ENCODE measurements at regions not wholly inside any gene's neighbourhood (a gene's known extent, or its start where the extent isn't known, plus 50 kb on each side); places are given as distances from the start of the nearest gene placed in this dataset.

DNA sequence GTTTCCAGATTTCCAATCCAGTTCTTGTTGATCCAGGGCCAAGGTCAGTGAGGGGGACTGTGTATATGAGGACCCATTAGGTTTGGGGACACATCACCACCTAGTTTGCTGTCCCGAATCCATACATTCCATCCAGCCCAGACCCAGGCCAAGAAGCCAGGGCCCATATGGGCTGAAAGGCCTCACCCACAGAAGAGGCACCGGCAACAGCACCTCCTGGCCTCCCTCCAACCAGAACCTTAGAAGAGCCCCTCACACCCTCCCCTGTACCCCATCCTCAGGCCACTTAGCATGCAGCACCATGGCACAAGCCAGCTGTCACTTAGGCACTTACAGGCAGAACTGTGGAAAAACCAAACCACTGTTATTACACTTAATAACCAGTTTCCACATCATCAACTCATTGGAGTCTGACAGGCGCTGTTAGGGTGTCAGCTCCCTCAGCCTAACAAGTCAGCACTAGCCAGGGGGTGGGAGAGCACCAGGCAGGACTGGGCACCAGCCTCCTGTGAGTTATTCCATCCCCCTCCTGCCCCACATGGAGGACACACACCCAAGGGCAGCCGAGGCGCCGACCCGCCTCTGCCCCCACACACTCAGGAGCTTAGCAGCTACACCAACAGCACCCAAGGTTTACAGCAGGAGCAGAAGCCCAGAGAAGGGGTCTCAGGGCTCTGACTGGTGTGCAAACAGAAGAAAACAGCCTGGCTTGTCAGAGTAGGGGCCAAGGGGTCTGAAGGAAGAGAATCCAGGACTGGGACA is 132.0 kb downstream of the BUD13 start:
- no peak for TF ChIP-seq CREB1 (IDR thresholded peaks at IDR 0.05; ENCODE audit: low read depth)
- no peak for TF ChIP-seq EGR1 (IDR thresholded peaks at IDR 0.05)
- TF ChIP-seq, protein P1, sequence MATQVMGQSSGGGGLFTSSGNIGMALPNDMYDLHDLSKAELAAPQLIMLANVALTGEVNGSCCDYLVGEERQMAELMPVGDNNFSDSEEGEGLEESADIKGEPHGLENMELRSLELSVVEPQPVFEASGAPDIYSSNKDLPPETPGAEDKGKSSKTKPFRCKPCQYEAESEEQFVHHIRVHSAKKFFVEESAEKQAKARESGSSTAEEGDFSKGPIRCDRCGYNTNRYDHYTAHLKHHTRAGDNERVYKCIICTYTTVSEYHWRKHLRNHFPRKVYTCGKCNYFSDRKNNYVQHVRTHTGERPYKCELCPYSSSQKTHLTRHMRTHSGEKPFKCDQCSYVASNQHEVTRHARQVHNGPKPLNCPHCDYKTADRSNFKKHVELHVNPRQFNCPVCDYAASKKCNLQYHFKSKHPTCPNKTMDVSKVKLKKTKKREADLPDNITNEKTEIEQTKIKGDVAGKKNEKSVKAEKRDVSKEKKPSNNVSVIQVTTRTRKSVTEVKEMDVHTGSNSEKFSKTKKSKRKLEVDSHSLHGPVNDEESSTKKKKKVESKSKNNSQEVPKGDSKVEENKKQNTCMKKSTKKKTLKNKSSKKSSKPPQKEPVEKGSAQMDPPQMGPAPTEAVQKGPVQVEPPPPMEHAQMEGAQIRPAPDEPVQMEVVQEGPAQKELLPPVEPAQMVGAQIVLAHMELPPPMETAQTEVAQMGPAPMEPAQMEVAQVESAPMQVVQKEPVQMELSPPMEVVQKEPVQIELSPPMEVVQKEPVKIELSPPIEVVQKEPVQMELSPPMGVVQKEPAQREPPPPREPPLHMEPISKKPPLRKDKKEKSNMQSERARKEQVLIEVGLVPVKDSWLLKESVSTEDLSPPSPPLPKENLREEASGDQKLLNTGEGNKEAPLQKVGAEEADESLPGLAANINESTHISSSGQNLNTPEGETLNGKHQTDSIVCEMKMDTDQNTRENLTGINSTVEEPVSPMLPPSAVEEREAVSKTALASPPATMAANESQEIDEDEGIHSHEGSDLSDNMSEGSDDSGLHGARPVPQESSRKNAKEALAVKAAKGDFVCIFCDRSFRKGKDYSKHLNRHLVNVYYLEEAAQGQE (IDR thresholded peaks at IDR 0.05; ENCODE audit: low read depth) = no peak
- TF ChIP-seq, protein P2, sequence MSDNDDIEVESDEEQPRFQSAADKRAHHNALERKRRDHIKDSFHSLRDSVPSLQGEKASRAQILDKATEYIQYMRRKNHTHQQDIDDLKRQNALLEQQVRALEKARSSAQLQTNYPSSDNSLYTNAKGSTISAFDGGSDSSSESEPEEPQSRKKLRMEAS (IDR thresholded peaks at IDR 0.05) = no peak
- TF ChIP-seq, protein P3, sequence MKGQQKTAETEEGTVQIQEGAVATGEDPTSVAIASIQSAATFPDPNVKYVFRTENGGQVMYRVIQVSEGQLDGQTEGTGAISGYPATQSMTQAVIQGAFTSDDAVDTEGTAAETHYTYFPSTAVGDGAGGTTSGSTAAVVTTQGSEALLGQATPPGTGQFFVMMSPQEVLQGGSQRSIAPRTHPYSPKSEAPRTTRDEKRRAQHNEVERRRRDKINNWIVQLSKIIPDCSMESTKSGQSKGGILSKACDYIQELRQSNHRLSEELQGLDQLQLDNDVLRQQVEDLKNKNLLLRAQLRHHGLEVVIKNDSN (IDR thresholded peaks at IDR 0.05) = no peak
- no peak for TF ChIP-seq FOXM1 (IDR thresholded peaks at IDR 0.05; ENCODE audit: borderline replicate concordance, low read depth)

DNA sequence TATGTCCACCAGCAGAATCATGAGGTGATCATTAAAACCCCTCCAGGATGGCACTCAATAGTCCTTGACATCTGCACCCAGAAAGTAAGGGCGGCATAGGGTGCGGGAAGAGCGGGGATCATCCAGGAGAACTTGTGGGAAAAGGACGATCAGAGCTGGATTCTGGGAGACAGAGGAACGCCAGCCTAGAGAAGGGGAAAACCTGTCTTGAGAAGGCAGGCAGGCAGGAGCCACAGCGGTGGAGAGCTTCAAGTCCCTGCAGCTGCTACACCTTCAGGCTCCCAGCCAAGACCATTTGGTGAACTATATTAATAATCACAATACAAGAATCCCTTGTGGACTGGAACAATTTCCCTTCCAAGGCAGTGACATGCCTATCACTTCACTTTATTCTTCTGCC is 134.3 kb downstream of the BUD13 start:
- TF ChIP-seq TEAD4 (IDR thresholded peaks at IDR 0.05) (no peak), FOXM1 (IDR thresholded peaks at IDR 0.05; ENCODE audit: borderline replicate concordance, low read depth) (no peak), EGR1 (IDR thresholded peaks at IDR 0.05) (no peak), TAF1 (IDR thresholded peaks at IDR 0.05; ENCODE audit: low read depth) (no peak), CREB1 (IDR thresholded peaks at IDR 0.05; ENCODE audit: low read depth) (no peak), EP300 (IDR thresholded peaks at IDR 0.05; ENCODE audit: borderline replicate concordance) (no peak), TCF12 (IDR thresholded peaks at IDR 0.05; ENCODE audit: low read depth) (no peak), YY1 (IDR thresholded peaks at IDR 0.05; ENCODE audit: low read depth) (no peak), RAD21 (IDR thresholded peaks at IDR 0.05; ENCODE audit: low read depth) (no peak), NFIC (IDR thresholded peaks at IDR 0.05) (no peak), ZBTB7A (IDR thresholded peaks at IDR 0.05; ENCODE audit: low read depth) (no peak)
- TF ChIP-seq, protein P1 (IDR thresholded peaks at IDR 0.05; ENCODE audit: low read depth) = no peak
- TF ChIP-seq, protein P3 (IDR thresholded peaks at IDR 0.05) = no peak
- TF ChIP-seq, protein P2 (IDR thresholded peaks at IDR 0.05) = no peak

DNA sequence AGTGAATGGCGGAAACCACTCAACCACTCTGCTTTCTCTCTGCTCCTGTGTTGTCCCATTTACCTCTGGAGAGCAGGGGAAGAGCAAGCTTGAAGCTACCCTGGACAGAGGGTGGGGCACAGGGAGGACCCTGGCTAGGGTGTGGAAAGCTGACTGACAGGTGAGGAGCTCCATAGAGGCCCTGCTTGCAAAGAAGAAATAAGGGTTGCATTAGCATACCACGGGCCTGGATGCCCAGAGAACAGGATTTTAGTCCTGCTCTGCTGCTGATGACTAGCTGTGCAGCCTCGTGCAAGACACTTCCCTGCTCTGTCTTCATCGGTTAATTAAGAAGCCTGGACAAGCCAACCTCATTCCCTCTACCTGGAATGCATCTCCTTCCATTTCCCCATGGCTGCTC is 135.0 kb downstream of the BUD13 start:
- TF ChIP-seq TEAD4 (IDR thresholded peaks at IDR 0.05) = no peak
- TF ChIP-seq, protein P3 (IDR thresholded peaks at IDR 0.05) = no peak

DNA sequence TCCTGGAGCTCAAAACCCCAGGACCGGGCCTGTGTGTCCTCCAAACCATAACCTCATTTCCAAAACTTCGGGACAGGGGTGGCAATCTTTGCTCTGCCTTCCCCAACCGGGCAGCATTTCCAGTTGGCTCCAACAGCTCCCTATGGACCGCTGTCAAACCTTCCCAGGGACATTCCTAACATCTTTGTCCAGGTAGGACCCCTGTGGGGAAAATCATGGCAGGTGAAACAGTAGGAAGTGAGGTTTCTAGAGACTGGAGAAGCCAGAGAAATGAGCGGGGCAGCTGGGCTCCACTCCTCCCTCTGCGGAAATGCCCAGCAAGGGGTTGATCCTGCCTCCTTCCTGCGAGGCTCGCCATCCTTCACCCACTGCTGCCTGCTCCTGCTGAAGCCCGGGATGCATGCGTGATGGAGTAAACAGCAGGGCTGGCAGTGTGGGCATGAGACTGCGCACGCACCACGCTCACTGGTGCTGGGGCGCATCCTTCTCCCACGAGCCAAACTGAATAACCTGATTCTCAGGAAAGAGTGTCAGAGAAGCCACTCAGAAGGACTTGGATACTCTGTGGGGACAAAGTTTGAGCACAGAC is 136.4 kb downstream of the BUD13 start:
- TF ChIP-seq FOXM1 (IDR thresholded peaks at IDR 0.05; ENCODE audit: borderline replicate concordance, low read depth) = no peak
- TF ChIP-seq RAD21 (IDR thresholded peaks at IDR 0.05; ENCODE audit: low read depth) = no peak
- TF ChIP-seq, protein P3 (IDR thresholded peaks at IDR 0.05) = no peak
- TF ChIP-seq NFIC (IDR thresholded peaks at IDR 0.05) = no peak
- no peak for TF ChIP-seq TCF12 (IDR thresholded peaks at IDR 0.05; ENCODE audit: low read depth)
- TF ChIP-seq TEAD4 (IDR thresholded peaks at IDR 0.05) = no peak
- TF ChIP-seq TAF1 (IDR thresholded peaks at IDR 0.05; ENCODE audit: low read depth) = no peak
- TF ChIP-seq ZBTB7A (IDR thresholded peaks at IDR 0.05; ENCODE audit: low read depth) = no peak
- no peak for TF ChIP-seq EGR1 (IDR thresholded peaks at IDR 0.05)
- TF ChIP-seq YY1 (IDR thresholded peaks at IDR 0.05; ENCODE audit: low read depth) = no peak
- TF ChIP-seq, protein P1 (IDR thresholded peaks at IDR 0.05; ENCODE audit: low read depth) = no peak
- TF ChIP-seq CREB1 (IDR thresholded peaks at IDR 0.05; ENCODE audit: low read depth) = no peak
- TF ChIP-seq EP300 (IDR thresholded peaks at IDR 0.05; ENCODE audit: borderline replicate concordance) = no peak
- TF ChIP-seq CEBPB (IDR thresholded peaks at IDR 0.05) = no peak
- TF ChIP-seq, protein P2 (IDR thresholded peaks at IDR 0.05) = no peak

Measured in Ishikawa (cell line).